ENCODE measurements at regions not wholly inside any gene's neighbourhood (a gene's known extent, or its start where the extent isn't known, plus 50 kb on each side); places are given as distances from the start of the nearest gene placed in this dataset.

DNA sequence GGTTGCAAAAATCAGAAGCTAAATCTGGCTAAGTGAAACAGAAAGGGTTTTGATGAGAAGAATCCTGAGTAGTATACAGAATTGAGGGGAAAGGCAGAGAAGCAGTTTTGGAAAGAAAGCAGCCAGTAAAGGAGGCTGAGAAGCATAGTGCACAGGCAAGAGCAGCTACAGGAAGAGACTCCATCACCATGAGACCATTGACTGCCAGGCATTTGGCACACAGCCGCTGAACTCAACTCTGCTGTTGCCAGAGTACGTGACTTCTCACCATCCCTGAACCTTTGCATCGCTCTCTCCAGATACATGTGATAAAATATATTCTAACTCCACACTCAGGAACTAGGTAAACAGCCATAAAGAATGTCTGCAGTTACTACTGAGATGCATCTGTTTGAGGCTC is 128.3 kb upstream of the C1orf21 start:
- H3K27ac ChIP-seq: no peak overlapping the region
- H3K36me3 ChIP-seq: no peaks in the 10 kb centered on the region
- ATAC-seq: no peak
- TF ChIP-seq, protein P1, sequence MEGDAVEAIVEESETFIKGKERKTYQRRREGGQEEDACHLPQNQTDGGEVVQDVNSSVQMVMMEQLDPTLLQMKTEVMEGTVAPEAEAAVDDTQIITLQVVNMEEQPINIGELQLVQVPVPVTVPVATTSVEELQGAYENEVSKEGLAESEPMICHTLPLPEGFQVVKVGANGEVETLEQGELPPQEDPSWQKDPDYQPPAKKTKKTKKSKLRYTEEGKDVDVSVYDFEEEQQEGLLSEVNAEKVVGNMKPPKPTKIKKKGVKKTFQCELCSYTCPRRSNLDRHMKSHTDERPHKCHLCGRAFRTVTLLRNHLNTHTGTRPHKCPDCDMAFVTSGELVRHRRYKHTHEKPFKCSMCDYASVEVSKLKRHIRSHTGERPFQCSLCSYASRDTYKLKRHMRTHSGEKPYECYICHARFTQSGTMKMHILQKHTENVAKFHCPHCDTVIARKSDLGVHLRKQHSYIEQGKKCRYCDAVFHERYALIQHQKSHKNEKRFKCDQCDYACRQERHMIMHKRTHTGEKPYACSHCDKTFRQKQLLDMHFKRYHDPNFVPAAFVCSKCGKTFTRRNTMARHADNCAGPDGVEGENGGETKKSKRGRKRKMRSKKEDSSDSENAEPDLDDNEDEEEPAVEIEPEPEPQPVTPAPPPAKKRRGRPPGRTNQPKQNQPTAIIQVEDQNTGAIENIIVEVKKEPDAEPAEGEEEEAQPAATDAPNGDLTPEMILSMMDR (IDR thresholded peaks at IDR 0.05): no peak
- intact Hi-C loops (cut with DNase I): no loop called here
- no peaks in the 10 kb centered on the region for H3K27me3 ChIP-seq
- DNase-seq: no peak
- H3K9me3 ChIP-seq: no peaks in the 10 kb centered on the region
- H3K4me3 ChIP-seq: no peak overlapping the region
- no peaks in the 10 kb centered on the region for H3K4me1 ChIP-seq

DNA sequence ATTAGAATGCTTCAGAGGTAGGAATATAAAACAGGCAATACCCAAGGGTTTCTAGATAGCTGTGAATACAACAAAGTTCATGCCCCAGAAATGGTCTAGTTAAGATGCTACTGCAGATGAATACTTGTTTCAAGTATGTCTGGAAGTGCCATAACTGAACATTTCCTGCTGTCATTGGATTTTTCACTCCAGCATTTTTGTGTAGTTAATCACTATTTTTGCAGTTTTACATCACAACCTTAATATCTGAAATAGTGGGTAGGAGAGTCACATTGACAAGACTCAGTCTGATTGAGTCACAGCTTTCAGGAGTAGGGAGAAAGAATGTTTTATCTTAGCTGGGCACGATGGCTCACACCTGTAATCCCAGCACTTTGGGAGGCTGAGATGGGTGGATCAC is 126.4 kb upstream of the C1orf21 start:
- TF ChIP-seq, protein P1 (IDR thresholded peaks at IDR 0.05): no peak
- ATAC-seq (no peak), DNase-seq (no peak)
- H3K4me3 ChIP-seq: no peak overlapping the region
- no peaks in the 10 kb centered on the region for H3K4me1 ChIP-seq
- H3K27me3 ChIP-seq: no peaks in the 10 kb centered on the region
- no peaks in the 10 kb centered on the region for H3K36me3 ChIP-seq
- no peak overlapping the region for H3K27ac ChIP-seq
- no peaks in the 10 kb centered on the region for H3K9me3 ChIP-seq
- intact Hi-C loops (cut with DNase I): no loop called here

DNA sequence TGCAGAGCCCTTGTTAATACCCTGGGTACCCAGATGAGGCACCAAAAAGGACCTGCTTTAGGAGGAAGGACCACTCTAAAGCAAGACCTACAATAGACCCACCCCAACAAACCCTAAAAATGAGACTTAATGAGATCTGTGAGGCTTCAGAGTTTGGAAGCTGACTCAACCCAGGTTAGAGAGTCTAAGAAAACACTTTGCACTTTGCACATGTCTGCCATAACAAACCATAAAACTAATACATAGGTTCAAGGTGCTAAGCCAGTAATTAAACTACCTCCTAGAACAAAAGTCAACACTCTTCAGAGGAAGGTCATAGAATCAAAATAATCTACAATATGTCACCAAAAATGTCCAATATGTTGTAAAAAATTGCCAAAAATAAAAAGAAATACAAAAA is 124.7 kb upstream of the C1orf21 start:
- no peaks in the 10 kb centered on the region for H3K36me3 ChIP-seq
- no peak for ATAC-seq
- no peak overlapping the region for H3K27ac ChIP-seq
- no peak overlapping the region for H3K4me3 ChIP-seq
- TF ChIP-seq, protein P1 (IDR thresholded peaks at IDR 0.05): no peak
- H3K4me1 ChIP-seq: no peaks in the 10 kb centered on the region
- H3K9me3 ChIP-seq: no peaks in the 10 kb centered on the region
- H3K27me3 ChIP-seq: no peaks in the 10 kb centered on the region
- intact Hi-C loops (cut with DNase I): no loop called here
- no peak for DNase-seq

DNA sequence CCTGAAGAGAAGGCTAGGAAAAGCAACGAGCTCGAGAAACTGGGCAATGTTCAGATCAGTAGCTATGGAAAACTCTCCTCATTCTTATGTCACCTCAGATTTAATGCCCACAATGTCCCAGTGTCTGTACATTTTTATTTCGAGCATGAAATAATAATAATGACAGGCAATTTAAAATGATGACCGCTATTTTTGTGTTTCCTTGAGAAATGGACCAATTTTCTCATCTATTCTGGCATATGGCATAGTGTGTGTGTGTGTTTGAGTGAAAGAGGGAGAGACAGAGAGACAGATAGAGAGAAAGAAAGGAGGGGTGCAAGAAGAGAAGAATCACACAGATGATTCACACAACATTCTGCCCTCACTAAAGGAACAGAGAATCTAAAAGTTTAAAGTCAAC is 119.1 kb upstream of the C1orf21 start:
- DNase-seq (no peak), ATAC-seq (no peak)
- Histone ChIP-seq H3K4me1 (no peaks in the 10 kb centered on the region), H3K4me3 (no peak overlapping the region), H3K27ac (no peak overlapping the region), H3K27me3 (no peaks in the 10 kb centered on the region), H3K9me3 (no peaks in the 10 kb centered on the region), H3K36me3 (no peaks in the 10 kb centered on the region)
- TF ChIP-seq, protein P1 (IDR thresholded peaks at IDR 0.05): no peak
- intact Hi-C loops (cut with DNase I): no loop called here

DNA sequence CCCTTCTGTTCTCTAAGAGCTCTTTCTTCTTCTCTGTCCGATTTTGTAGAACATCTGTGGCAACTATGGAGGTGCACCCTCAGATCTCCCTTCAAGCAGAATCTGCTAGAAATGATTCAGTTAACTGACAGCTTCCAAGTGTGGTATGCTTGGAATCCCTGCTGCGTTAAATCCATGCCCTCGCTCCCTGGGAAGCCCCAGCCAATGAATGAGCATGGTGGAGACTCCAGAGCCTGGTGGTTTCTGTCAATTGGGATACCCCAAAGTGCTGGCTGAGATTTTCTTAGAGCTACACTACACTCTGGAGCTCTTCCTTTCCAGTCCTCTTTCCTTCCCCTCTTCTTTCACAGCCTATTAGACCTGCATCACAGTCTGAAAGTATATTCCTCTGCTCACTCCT is 116.3 kb upstream of the C1orf21 start:
- ATAC-seq: no peak
- intact Hi-C loops (cut with DNase I): no loop called here
- TF ChIP-seq, protein P1 (IDR thresholded peaks at IDR 0.05): no peak
- peaks cover 0 to 5% of the 10 kb centered on the region in 2 donors for H3K9me3 ChIP-seq
- H3K4me1 ChIP-seq: no peaks in the 10 kb centered on the region
- no peaks in the 10 kb centered on the region for H3K27me3 ChIP-seq
- no peaks in the 10 kb centered on the region for H3K36me3 ChIP-seq
- no peak overlapping the region for H3K4me3 ChIP-seq
- H3K27ac ChIP-seq: no peak overlapping the region
- no peak for DNase-seq

All from left lung (tissue), 4 donors.